ENCODE measurements at regions not wholly inside any gene's neighbourhood (a gene's known extent, or its start where the extent isn't known, plus 50 kb on each side); places are given as distances from the start of the nearest gene placed in this dataset.

- TF ChIP-seq, protein P1, sequence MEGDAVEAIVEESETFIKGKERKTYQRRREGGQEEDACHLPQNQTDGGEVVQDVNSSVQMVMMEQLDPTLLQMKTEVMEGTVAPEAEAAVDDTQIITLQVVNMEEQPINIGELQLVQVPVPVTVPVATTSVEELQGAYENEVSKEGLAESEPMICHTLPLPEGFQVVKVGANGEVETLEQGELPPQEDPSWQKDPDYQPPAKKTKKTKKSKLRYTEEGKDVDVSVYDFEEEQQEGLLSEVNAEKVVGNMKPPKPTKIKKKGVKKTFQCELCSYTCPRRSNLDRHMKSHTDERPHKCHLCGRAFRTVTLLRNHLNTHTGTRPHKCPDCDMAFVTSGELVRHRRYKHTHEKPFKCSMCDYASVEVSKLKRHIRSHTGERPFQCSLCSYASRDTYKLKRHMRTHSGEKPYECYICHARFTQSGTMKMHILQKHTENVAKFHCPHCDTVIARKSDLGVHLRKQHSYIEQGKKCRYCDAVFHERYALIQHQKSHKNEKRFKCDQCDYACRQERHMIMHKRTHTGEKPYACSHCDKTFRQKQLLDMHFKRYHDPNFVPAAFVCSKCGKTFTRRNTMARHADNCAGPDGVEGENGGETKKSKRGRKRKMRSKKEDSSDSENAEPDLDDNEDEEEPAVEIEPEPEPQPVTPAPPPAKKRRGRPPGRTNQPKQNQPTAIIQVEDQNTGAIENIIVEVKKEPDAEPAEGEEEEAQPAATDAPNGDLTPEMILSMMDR (IDR thresholded peaks at IDR 0.05; ENCODE audit: low read depth, low read length, missing control alignments): no peak
- DNase-seq (ENCODE audit: low read depth): no peak
- no peak overlapping the region for H3K4me3 ChIP-seq (ENCODE audit: low read depth, low read length)
Observed at GRCh38 chr20:24764027-24764793, 184.9 kb upstream of the CST7 start.

- no peak for DNase-seq (ENCODE audit: low read depth)
- TF ChIP-seq, protein P1 (IDR thresholded peaks at IDR 0.05; ENCODE audit: low read depth, low read length, missing control alignments): no peak
- H3K4me3 ChIP-seq (ENCODE audit: low read depth, low read length): no peak overlapping the region
Observed at GRCh38 chr20:24764794-24765202, 184.3 kb upstream of the CST7 start.

GRCh38 chr20:24765316-24766142 is 183.5 kb upstream of the CST7 start:
- no peak for DNase-seq (ENCODE audit: low read depth)
- no peak overlapping the region for H3K4me3 ChIP-seq (ENCODE audit: low read depth, low read length)
- TF ChIP-seq, protein P1 (IDR thresholded peaks at IDR 0.05; ENCODE audit: low read depth, low read length, missing control alignments): no peak

GRCh38 chr20:24766143-24766527 is 182.9 kb upstream of the CST7 start:
- H3K4me3 ChIP-seq (ENCODE audit: low read depth, low read length): no peak overlapping the region
- TF ChIP-seq, protein P1 (IDR thresholded peaks at IDR 0.05; ENCODE audit: low read depth, low read length, missing control alignments): no peak
- DNase-seq (ENCODE audit: low read depth): no peak

DNA sequence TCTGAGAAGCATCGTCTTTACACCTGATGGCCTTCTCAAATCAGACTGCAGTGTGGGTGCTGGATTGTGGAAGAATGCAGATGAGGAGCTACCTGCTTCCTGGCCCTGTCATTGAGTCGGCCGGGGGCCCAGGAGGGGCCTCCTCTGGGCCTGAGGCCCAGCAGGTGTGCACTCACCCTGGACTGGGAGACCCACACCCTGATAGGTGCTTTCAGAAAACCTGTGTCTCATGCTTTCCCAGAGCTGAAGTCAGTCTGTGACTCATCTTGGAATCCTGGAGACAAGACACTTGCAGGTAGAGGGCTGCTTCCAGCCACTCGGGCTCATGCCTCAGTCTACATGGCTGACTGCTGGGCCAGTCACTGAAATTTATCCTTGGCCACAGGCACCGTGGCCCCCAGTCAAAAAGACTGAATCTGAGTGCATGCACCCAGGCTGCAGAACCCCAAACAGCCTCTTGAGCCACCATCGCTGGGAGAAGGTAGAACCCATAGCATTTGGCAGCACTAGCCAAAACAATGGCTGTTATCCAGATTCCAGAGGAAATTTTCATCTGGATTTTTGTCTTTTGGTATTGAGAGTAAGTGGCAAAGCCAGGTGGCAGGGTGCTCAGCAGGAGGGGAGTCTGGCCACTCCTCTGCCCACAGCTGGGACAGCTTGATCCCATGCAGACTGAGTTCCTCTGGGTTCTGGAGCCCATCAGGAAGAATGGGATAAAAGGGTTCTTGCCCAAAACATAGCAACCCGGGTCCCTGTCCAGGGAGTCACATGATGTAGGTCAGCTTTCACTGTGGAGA is 182.0 kb upstream of the CST7 start:
- no peak for DNase-seq (ENCODE audit: low read depth)

GRCh38 chr20:24767623-24768100 is 181.4 kb upstream of the CST7 start:
- DNase-seq (ENCODE audit: low read depth): no peak
- TF ChIP-seq, protein P1 (IDR thresholded peaks at IDR 0.05; ENCODE audit: low read depth, low read length, missing control alignments): no peak
- H3K4me3 ChIP-seq (ENCODE audit: low read depth, low read length): no peak overlapping the region

More for the DNA sequence above, 182.0 kb upstream of the CST7 start:
- no peak overlapping the region for H3K4me3 ChIP-seq (ENCODE audit: low read depth, low read length)
- TF ChIP-seq, protein P1 (IDR thresholded peaks at IDR 0.05; ENCODE audit: low read depth, low read length, missing control alignments): no peak

Measured in GM12864 (cell line).